ENCODE measurements at regions not wholly inside any gene's neighbourhood (a gene's known extent, or its start where the extent isn't known, plus 50 kb on each side); places are given as distances from the start of the nearest gene placed in this dataset.

DNA sequence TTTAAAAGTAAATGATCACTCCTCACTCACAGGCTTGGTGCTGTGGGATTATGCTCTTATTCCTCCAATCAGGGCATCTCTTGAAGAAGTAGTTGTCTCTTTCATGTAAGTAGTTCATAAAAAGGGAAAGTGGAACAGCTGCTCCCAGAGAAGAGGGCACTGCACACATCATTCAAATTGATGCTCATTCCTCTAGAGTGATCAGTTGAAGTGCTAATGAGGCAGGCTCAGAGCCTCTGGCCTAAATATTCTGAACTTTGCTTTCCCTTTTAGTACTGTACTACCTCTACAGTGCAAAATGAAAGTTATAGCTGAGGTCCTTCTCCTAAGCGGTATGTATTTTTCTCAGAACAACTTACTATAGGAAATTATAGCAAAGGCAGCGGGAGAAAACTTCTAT, 1453.1 kb downstream of the ARAP2 start:
- no peak for TF ChIP-seq CTCF (IDR thresholded peaks at IDR 0.05; ENCODE audit: insufficient read depth, low read depth, low read length)
- DNase-seq (ENCODE audit: low read depth) = no peak
- no peak overlapping the region for H3K4me3 ChIP-seq (ENCODE audit: low read depth, low read length)

DNA sequence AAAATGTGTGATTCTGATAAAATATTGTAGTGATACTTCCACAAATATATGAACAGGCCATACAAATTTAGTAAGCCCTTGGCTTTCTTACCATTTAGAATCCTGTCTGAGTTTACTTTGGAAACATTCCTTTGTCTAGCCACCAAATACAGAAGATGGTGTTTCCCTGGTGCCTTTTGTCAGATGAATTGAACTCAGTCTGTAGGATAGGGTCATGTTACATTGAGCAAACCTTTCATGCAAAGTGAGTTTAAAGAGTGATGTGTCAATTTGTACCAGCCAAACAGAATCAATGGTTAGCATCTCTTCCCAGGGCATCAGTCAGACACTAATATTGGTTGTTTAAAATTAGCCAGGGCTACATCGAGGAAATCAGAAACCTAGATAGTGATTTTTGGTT, 1443.4 kb downstream of the ARAP2 start:
- no peak for DNase-seq (ENCODE audit: low read depth)
- H3K4me3 ChIP-seq (ENCODE audit: low read depth, low read length) = no peak overlapping the region
- TF ChIP-seq CTCF (IDR thresholded peaks at IDR 0.05; ENCODE audit: insufficient read depth, low read depth, low read length) = no peak

DNA sequence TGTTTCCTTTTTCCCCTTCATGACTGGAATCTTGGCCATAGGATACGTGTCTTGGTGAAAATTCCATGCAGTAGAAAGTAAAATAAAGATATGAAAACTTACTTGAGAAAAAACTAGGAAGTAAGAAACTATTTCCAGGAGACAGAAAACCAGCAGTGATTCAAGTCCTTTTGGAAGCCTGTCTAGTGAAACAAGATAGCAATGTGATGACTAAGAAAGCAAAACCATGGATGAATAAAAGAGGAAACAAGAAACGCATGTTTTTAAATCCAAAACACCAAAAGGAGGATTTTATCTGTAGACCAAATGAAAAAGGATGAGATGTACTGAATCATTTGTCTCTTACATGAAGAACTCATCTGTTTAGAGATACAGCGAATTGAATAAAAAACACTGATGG, 1430.0 kb downstream of the ARAP2 start:
- DNase-seq (ENCODE audit: low read depth) = no peak
- TF ChIP-seq CTCF (IDR thresholded peaks at IDR 0.05; ENCODE audit: insufficient read depth, low read depth, low read length) = no peak

DNA sequence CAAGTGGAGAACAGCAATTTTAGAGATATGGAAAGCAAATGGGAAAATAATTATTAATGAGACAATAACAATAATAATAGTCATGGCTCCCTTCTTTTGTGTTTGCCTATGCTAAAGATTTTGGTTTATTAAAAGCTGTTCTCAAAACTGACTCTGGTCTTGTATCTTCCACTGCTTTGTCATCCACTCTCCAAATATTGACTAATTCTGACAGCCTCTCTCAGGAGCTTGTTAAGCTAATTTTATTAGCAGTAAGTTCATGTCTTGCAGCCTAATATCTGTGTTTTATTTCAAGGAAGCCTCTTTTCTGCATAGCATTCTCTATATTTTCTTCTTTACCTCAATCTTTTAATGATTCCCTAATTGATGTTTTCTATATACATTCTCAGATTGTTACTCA, 1419.8 kb downstream of the ARAP2 start:
- no peak for DNase-seq (ENCODE audit: low read depth)
- TF ChIP-seq CTCF (IDR thresholded peaks at IDR 0.05; ENCODE audit: insufficient read depth, low read depth, low read length) = no peak
- no peak overlapping the region for H3K4me3 ChIP-seq (ENCODE audit: low read depth, low read length)

More for the DNA sequence above, 1430.0 kb downstream of the ARAP2 start:
- H3K4me3 ChIP-seq (ENCODE audit: low read depth, low read length) = no peak overlapping the region

- no peak for DNase-seq (ENCODE audit: low read depth)
- no peak for TF ChIP-seq CTCF (IDR thresholded peaks at IDR 0.05; ENCODE audit: insufficient read depth, low read depth, low read length)
- H3K4me3 ChIP-seq (ENCODE audit: low read depth, low read length) = no peak overlapping the region
These were observed 1417.7 kb downstream of the ARAP2 start for GRCh38 chr4:34826660-34827059.

- TF ChIP-seq CTCF (IDR thresholded peaks at IDR 0.05; ENCODE audit: insufficient read depth, low read depth, low read length) = no peak
- H3K4me3 ChIP-seq (ENCODE audit: low read depth, low read length) = no peak overlapping the region
- no peak for DNase-seq (ENCODE audit: low read depth)
These were observed 1398.4 kb downstream of the ARAP2 start for GRCh38 chr4:34845926-34846325.

DNA sequence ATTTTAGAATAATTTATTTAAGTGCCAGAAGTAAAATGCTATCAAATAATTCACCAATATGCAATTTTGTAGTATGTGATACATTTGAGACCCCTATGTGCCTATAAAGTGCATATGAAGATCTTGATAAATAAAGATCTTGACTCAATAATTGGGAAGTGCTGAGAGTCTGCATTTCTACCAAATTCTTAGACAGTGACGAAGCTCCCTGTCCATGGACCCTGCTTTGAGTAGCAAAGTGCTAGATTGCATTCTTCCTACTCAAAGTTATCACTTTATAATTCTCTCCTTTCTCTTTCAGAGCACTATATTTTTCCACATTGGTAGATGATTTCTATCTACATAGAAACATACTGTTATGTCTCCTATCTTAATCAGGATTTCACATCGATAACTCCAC, 1393.9 kb downstream of the ARAP2 start:
- TF ChIP-seq CTCF (IDR thresholded peaks at IDR 0.05; ENCODE audit: insufficient read depth, low read depth, low read length) = no peak
- no peak for DNase-seq (ENCODE audit: low read depth)
- no peak overlapping the region for H3K4me3 ChIP-seq (ENCODE audit: low read depth, low read length)
